K562 (cell line): ENCODE measurements at regions not wholly inside any gene's neighbourhood (a gene's known extent, or its start where the extent isn't known, plus 50 kb on each side); places are given as distances from the start of the nearest gene placed in this dataset.

Experiments used
- CC2D1A ChIP-seq: fragments of 450-650 bp; IDR thresholded peaks from 2 replicates; pipeline ENCODE4 v1.6.1; 2017; ENCODE audit warnings: mild to moderate bottlenecking
- CLOCK ChIP-seq: fragments of 250-450 bp; sonication (Bioruptor Pico); IDR thresholded peaks from 2 replicates; pipeline ENCODE4 v1.4.0; 2020; ENCODE audit warnings: mild to moderate bottlenecking, moderate library complexity, borderline replicate concordance
- FOXM1 ChIP-seq, 2 experiments: fragments of 450-650 bp in 1 of 2; sonication (generic) in 1 of 2; formaldehyde crosslinking in 1 of 2; IDR thresholded peaks; 2 replicates each; pipeline versions ENCODE4 v1.6.1 to v1.9.0; 2017 to 2022; ENCODE audit warnings: low read depth in 2 of 2, mild to moderate bottlenecking in 2 of 2, missing genetic modification reagents in 1 of 2, moderate library complexity in 1 of 2
- HNRNPUL1 ChIP-seq: fragments of 200-400 bp; formaldehyde crosslinking; IDR thresholded peaks from 2 replicates; pipeline ENCODE4 v1.6.1; 2017; ENCODE audit warnings: low read length
- KDM1A ChIP-seq, 2 experiments: fragments of 450-650 bp; IDR thresholded peaks; 2 replicates each; pipeline ENCODE4 v1.6.1; 2016; ENCODE audit warnings: mild to moderate bottlenecking in 2 of 2
- KDM2B ChIP-seq: fragments of 250-450 bp; sonication (Bioruptor Pico); IDR thresholded peaks from 2 replicates; pipeline ENCODE4 v1.8.0; 2021; ENCODE audit warnings: mild to moderate bottlenecking, moderate library complexity
- MYNN ChIP-seq, 2 experiments: sonication (generic); formaldehyde crosslinking in 1 of 2; IDR thresholded peaks; 2 replicates each; pipeline versions ENCODE4 v1.5.0 to v1.6.1; 2016 to 2020; ENCODE audit warnings: antibody characterized with exemption in 1 of 2, missing genetic modification reagents in 1 of 2
- PRMT5 ChIP-seq: sonication (generic); formaldehyde crosslinking; IDR thresholded peaks from 2 replicates; pipeline ENCODE4 v1.5.0; 2020; ENCODE audit warnings: missing genetic modification reagents
- TCF3 ChIP-seq: sonication (generic); formaldehyde crosslinking; IDR thresholded peaks from 2 replicates; pipeline ENCODE4 v1.4.0; 2020; ENCODE audit warnings: mild to moderate bottlenecking, missing genetic modification reagents
- THRAP3 ChIP-seq: fragments of 450-650 bp; IDR thresholded peaks from 2 replicates; pipeline ENCODE4 v1.6.1; 2016; ENCODE audit warnings: mild to moderate bottlenecking, inconsistent platforms, borderline replicate concordance
- ZC3H8 ChIP-seq: fragments of 450-650 bp; IDR thresholded peaks from 2 replicates; pipeline ENCODE4 v1.6.1; 2017
- ZNF717 ChIP-seq: fragments of 250-450 bp; sonication (Bioruptor Pico); IDR thresholded peaks from 2 replicates; pipeline ENCODE4 v1.5.0; 2021
- TF ChIP-seq, protein P1 (sequence below), 2 experiments: fragments of 450-650 bp in 1 of 2; sonication (generic) in 1 of 2; formaldehyde crosslinking; conservative IDR thresholded peaks; 2 replicates each; pipeline versions ENCODE4 v1.4.0 to v1.8.1; 2020 to 2022; ENCODE audit warnings: mild to moderate bottlenecking in 1 of 2, missing genetic modification reagents in 1 of 2
- TF ChIP-seq, protein P2 (sequence below): fragments of 450-650 bp; IDR thresholded peaks from 2 replicates; pipeline ENCODE4 v1.6.1; 2016; ENCODE audit warnings: low read depth, mild to moderate bottlenecking, moderate library complexity
- TF ChIP-seq, protein P3 (sequence below): fragments of 250-450 bp; sonication (Bioruptor Pico); IDR thresholded peaks from 2 replicates; pipeline ENCODE4 v1.5.0; 2021; ENCODE audit warnings: mild to moderate bottlenecking, moderate library complexity
- TF ChIP-seq, protein P4 (sequence below): fragments of 250-450 bp; sonication (Bioruptor Pico); IDR thresholded peaks from 2 replicates; pipeline ENCODE4 v1.8.0; 2021; ENCODE audit warnings: mild to moderate bottlenecking, moderate library complexity

DNA sequence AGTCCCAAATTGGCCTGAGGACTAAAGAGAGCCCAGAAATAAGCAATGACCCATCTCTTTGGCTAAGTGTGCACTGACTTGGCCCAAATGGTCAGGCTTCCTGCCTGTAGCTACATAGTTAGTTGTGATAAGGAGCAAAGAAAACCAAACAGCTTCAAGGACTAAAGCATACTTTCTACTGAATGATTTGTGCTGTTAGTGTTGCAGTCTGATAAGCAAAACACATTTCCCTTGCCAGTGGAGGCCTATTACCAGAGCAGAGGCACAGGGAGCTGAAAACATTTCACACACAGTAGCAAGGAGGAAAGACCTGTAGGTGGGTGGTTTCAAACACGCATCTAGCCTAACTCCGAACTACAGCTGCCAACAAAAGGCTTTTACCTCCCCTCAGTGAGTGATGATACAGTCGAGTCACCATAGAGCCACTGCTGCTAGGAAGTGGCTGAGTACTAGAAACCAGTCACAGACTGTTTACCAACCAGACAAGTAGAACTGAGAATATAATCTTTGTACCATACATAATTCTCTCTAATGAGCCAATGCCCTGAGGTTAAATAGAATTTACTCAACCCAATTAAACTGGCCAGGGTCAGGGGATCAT is 222.3 kb upstream of the THBS1 start (continued):
- TF ChIP-seq FOXM1 (IDR thresholded peaks at IDR 0.05; ENCODE audit: low read depth) (no peak; the same call in 1 of the 2 replicates), FOXM1 (CRISPR knock-in tag; IDR thresholded peaks at IDR 0.05; ENCODE audit: low read depth) (no peak), TCF3 (CRISPR knock-in tag) (no peak), KDM1A (IDR thresholded peaks at IDR 0.05) (peak in 1 of 2 experiments; percentile 65; a peak in 1 of 4 replicates), KDM2B (CRISPR knock-in tag) (no peak), ZC3H8 (no peak), CC2D1A (no peak), MYNN (IDR thresholded peaks at IDR 0.05) (peak; percentile 39; the same call in 1 of the 2 replicates), MYNN (CRISPR knock-in tag; IDR thresholded peaks at IDR 0.05) (no peak), THRAP3 (no peak), CLOCK (CRISPR knock-in tag) (no peak), PRMT5 (CRISPR knock-in tag) (no peak), HNRNPUL1 (no peak), ZNF717 (CRISPR knock-in tag) (no peak)
- TF ChIP-seq, protein P1, sequence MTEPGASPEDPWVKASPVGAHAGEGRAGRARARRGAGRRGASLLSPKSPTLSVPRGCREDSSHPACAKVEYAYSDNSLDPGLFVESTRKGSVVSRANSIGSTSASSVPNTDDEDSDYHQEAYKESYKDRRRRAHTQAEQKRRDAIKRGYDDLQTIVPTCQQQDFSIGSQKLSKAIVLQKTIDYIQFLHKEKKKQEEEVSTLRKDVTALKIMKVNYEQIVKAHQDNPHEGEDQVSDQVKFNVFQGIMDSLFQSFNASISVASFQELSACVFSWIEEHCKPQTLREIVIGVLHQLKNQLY (CRISPR knock-in tag; conservative IDR thresholded peaks at IDR 0.05): no peak
- TF ChIP-seq, protein P2, sequence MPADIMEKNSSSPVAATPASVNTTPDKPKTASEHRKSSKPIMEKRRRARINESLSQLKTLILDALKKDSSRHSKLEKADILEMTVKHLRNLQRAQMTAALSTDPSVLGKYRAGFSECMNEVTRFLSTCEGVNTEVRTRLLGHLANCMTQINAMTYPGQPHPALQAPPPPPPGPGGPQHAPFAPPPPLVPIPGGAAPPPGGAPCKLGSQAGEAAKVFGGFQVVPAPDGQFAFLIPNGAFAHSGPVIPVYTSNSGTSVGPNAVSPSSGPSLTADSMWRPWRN: no peak
- TF ChIP-seq, protein P3, sequence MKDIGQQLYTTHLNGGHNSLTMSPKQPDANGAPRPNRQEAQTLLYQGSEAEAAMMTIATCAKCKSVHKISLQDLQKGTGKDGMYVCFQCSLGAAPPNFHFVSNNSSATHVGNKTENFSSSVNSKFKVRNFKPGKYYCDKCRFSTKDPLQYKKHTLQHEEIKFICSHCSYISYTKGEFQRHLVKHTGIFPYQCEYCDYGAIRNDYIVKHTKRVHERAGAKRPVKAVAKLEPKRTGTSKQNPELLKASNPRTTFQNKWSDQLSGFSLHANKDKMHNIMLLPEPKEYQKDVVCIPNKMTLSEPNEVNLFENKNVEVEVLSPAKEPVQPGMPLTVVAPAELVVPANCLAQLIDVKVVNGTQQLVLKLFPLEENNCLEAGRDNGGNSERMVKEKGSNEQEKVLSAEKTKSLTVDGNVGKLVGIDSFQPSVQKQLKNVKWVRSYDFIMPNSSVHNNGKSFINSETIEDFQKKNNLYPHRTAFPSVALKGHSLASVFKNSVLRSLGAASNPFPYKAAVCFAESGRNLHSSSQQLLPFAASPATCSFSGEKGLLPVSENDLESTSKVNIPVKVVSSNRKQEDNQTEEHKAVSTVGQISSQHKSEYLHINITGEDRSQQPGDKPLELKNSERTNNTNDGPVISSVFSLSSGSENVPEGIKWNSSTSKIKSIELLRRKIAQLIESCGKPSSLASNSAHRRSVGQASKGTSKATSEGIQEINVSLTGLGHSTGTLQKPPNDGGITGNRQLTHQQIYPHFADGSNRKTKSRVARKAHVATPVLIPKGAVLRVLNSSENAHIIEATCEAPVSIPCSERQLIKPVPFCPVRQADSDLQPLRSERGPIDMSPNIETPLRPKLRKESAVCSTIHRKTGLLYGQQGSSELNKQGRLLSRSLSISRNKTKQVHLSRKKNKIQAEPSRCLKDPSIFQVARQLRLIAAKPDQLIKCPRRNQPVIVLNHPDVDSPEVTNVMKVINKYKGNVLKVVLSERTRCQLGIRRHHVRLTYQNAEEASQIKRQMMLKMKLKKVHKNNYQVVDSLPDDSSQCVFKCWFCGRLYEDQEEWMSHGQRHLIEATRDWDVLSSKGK (CRISPR knock-in tag): no peak
- TF ChIP-seq, protein P4, sequence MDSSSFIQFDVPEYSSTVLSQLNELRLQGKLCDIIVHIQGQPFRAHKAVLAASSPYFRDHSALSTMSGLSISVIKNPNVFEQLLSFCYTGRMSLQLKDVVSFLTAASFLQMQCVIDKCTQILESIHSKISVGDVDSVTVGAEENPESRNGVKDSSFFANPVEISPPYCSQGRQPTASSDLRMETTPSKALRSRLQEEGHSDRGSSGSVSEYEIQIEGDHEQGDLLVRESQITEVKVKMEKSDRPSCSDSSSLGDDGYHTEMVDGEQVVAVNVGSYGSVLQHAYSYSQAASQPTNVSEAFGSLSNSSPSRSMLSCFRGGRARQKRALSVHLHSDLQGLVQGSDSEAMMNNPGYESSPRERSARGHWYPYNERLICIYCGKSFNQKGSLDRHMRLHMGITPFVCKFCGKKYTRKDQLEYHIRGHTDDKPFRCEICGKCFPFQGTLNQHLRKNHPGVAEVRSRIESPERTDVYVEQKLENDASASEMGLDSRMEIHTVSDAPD (CRISPR knock-in tag): no peak
